HL-60/S4 (cell line): ENCODE measurements at regions not wholly inside any gene's neighbourhood (a gene's known extent, or its start where the extent isn't known, plus 50 kb on each side); places are given as distances from the start of the nearest gene placed in this dataset.
"Not testable (repeated sequence)": the region's sequence is repeated elsewhere in the genome, so short reads cannot be mapped to it uniquely, and the experiment has no call there.

Experiments used
- in situ Hi-C: fragments of 300-500 bp; cut with MboI; formaldehyde crosslinking; loops from 2 replicates; pipeline ENCODE4 v1.14.3; 2022; ENCODE audit warnings: low sequenced_read_pairs

GRCh38 chr7:85386460-85386859, 199.6 kb upstream of the SEMA3D start:
- in situ Hi-C loops = no loop called here

- in situ Hi-C loops = no loop called here
These were observed 197.5 kb upstream of the SEMA3D start for GRCh38 chr7:85384392-85384791.

- in situ Hi-C loops = no loop called here
These were observed 194.4 kb upstream of the SEMA3D start for GRCh38 chr7:85381212-85381611.

GRCh38 chr7:85376589-85376988, 189.7 kb upstream of the SEMA3D start:
- in situ Hi-C loops = no loop called here

GRCh38 chr7:85356916-85357315, 170.1 kb upstream of the SEMA3D start:
- in situ Hi-C loops = no loop called here

GRCh38 chr7:85343484-85343883, 156.6 kb upstream of the SEMA3D start:
- in situ Hi-C loops = no loop called here

- in situ Hi-C loops = no loop called here
These were observed 155.9 kb upstream of the SEMA3D start for GRCh38 chr7:85342781-85343180.

- in situ Hi-C loops = no loop called here
These were observed 155.1 kb upstream of the SEMA3D start for GRCh38 chr7:85341973-85342372.

GRCh38 chr7:85341121-85341520, 154.3 kb upstream of the SEMA3D start:
- in situ Hi-C loops = no loop called here

- in situ Hi-C loops = no loop called here
These were observed 149.2 kb upstream of the SEMA3D start for GRCh38 chr7:85336086-85336485.

- in situ Hi-C loops = not testable (repeated sequence)
These were observed 148.3 kb upstream of the SEMA3D start for GRCh38 chr7:85335113-85335512.

GRCh38 chr7:85328456-85328998, 141.7 kb upstream of the SEMA3D start:
- in situ Hi-C loops = no loop called here

- in situ Hi-C loops = no loop called here
These were observed 137.4 kb upstream of the SEMA3D start for GRCh38 chr7:85324145-85324799.

GRCh38 chr7:85322252-85322651, 135.4 kb upstream of the SEMA3D start:
- in situ Hi-C loops = no loop called here

GRCh38 chr7:85320699-85321476, 134.0 kb upstream of the SEMA3D start:
- in situ Hi-C loops = no loop called here

GRCh38 chr7:85316489-85316888, 129.6 kb upstream of the SEMA3D start:
- in situ Hi-C loops = no loop called here

- in situ Hi-C loops = no loop called here
These were observed 123.4 kb upstream of the SEMA3D start for GRCh38 chr7:85310301-85310700.

- in situ Hi-C loops = no loop called here
These were observed 119.3 kb upstream of the SEMA3D start for GRCh38 chr7:85306115-85306514.

- in situ Hi-C loops = no loop called here
These were observed 107.3 kb upstream of the SEMA3D start for GRCh38 chr7:85294176-85294575.

GRCh38 chr7:85292908-85293576, 106.2 kb upstream of the SEMA3D start:
- in situ Hi-C loops = no loop called here

- in situ Hi-C loops = no loop called here
These were observed 103.4 kb upstream of the SEMA3D start for GRCh38 chr7:85290269-85290668.

GRCh38 chr7:85289279-85289678, 102.4 kb upstream of the SEMA3D start:
- in situ Hi-C loops = no loop called here
